ENCODE measurements at regions not wholly inside any gene's neighbourhood (a gene's known extent, or its start where the extent isn't known, plus 50 kb on each side); places are given as distances from the start of the nearest gene placed in this dataset.

- DNase-seq, result no peak
Measured at GRCh38 chr5:109529987-109530386, 120.2 kb upstream of the PJA2 start.

DNA sequence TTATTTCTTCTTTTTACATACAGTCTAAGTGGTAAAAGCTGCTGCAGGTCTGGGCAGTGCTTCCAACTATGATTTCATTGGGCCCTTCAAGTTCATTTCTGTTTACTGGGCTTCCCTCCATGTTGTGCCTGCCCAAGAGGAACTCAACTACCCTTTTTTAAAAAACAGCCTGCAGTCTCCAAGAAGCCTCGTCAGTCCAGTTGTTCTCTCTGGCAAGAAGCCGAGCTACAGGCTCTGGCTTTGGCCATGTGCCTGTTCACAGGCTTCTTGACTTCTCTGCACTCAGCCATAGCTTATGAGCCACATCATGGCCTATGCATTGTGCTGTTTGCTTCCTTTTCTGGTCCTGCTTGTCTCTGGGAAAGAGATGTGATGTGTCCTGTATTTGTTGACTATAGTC, 119.7 kb upstream of the PJA2 start:
- no peak for DNase-seq

GRCh38 chr5:109524555-109524954, 114.8 kb upstream of the PJA2 start:
- DNase-seq, result no peak

DNA sequence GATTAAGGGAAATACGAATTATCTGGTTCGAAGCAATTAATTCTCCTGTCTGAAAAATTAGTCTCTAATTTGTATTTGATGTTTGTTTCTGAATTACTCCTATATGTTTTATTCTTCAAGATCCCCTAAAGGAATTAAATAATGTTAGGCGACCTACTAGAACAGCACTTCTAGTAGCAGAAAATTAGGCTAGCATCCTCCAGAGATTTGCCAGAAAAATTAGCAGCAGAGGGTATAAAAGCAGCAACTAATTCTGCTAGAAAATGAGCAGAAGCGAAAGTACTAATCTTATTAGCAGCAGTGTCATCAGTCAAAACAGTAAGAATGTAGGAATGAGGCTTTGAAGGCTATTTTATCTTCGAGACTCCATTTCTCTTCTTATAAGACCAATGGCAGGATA, 114.3 kb upstream of the PJA2 start:
- no peak for DNase-seq

DNA sequence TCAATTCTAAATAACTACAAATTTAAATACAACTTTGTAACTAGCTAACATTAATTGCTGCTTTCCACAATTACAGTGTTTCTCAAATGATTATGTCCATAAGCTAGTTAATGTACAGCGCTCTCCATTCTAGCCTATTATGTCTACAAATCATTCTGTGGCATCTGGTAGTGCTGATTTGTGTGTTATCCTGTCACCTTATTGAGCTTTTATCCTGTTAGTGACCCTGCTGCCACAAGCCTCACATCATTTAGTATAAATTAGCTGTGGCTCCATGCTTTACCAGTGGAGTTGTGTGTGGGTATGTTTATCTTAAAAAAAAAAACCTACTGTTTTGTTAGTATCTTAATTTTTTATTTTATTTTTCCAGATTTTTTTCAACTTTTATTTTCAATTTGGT, 112.6 kb upstream of the PJA2 start:
- no peak for DNase-seq

- DNase-seq, result no peak
Measured at GRCh38 chr5:109519416-109519815, 109.6 kb upstream of the PJA2 start.

DNA sequence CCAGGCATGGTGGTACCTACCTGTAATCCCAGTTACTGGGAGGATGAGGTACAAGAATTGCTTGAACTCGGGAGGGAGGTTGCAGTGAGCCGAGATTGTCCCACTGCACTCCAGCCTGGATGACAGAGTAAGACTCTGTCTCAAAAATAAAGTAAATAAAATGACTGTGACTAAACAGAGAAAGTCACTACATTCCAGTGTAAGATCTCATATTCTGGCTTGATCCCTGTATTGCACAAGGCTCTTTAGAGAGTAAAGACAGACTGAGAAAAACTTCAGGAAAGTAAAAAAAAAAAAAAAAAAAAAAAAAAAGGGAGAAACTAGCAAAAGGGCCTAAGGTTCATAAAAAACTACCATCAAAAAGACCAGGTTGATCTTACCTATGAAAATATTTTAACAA, 106.6 kb upstream of the PJA2 start:
- DNase-seq, result no peak

- no peak for DNase-seq
Measured at GRCh38 chr5:109511980-109512734, 102.4 kb upstream of the PJA2 start.

- no peak for DNase-seq
Measured at GRCh38 chr5:109506556-109506955, 96.8 kb upstream of the PJA2 start.

DNA sequence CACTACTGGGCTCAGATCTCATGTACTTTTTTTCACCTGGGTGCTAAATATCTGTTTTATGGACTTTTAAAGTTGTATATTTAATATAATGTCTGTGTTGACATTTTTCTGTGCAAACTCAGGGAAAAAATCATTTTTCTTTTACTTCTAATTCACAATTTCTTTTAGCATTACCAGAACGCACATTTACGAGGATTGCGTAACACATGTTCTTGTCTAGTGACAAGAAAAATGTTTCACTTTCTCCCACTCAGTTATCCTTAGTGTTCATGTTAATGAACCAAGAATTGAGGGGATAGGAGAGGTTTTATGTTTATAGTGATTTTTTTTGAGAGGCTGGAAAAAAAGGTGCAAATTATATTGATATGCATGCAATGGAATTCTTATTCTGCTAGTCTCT, 86.3 kb upstream of the PJA2 start:
- no peak for DNase-seq

GRCh38 chr5:109487753-109488420, 78.1 kb upstream of the PJA2 start:
- DNase-seq, result no peak

DNA sequence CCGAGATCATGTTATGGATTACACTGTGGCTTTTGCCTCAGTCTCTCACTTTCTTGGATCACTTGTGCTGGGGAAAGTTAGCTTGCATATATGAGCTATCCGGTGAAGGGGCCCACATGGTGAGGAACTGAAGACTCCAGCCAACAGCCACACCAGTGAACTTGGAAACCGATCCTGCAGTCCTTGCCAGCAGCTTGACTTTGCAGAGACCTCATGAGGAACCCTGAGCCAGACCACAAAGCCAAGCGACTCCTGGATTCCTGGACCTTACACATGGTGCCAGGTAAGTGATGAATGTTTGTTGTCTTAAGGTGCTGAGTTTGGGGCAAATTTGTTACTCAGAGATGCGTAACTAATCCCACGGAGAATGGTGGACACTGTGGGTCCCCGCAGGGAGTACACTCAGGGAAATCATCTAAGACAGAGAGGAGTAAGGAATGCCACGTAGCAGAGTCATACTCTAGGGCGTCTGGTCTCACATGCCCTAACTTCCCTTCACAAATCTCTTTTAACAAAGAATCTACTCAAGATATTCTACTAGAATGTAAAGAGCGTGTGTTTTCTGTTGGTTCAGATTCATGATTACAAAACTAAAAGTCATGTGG, 76.5 kb upstream of the PJA2 start:
- DNase-seq, result no peak

DNA sequence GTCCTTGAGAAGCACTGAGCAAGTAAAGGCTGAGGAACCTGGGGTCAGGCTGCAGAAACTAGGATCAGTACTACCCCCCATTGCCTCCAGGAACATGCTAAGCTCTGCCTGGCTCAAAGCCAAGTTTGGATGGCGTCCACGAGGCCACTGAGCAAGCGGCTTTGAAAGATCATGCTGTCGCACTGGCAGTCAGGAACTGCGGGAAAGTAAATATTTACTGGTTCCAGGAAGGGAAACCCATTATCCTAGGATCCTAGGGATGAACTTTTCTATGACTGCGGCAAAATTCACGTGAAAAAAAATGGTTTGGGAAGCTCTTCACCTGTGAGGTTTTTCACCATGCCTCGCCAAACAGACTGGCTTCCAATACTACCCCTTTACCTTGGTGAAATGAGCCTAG, 75.3 kb upstream of the PJA2 start:
- DNase-seq, result no peak

- no peak for DNase-seq
Measured at GRCh38 chr5:109484597-109484996, 74.8 kb upstream of the PJA2 start.

DNA sequence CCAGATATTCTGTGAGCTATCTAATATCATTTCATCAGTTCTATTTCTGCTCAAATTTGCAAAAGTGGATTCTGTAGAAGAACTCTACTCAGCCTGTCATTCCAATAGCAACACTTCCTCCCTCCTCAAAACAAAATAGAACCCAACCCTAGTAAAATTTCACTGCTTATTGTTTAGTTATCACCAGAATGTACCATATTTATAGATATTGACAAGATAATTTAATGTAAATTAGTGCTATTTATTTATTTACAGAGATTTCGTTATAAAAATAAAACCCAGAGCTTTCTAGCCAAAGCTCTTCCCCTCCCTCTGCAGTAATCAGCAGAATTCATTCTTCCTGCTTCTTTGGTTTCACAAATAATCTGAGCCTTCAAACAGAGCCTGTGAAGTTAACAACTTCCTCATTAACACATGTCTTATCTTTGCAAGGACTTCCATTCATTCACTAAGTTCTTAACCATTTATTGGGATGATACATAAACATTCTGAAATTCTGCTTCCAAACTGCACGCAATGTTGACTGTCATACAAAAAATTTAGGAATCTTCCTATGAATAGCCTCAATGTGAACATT, 73.7 kb upstream of the PJA2 start:
- no peak for DNase-seq

DNA sequence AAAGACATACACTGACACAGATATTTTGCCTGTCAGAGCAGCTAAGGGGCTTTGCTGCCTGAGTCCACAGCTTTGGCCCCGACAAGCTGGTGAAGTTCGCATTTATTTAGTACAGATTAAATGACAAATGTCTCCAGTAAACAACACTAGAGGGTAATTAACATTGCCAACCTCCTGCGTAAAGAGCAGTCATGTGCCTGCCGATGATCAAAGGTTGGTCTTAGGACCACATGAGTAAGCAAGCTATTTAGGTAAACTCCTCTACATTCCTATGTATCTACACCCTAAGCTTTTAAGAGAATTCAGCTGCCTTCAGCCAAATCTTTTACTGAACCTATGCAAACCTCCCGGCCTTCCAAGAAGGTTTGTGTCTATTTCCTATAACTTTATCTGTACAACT, 73.0 kb upstream of the PJA2 start:
- no peak for DNase-seq

GRCh38 chr5:109479260-109479860, 69.6 kb upstream of the PJA2 start:
- DNase-seq, result no peak

DNA sequence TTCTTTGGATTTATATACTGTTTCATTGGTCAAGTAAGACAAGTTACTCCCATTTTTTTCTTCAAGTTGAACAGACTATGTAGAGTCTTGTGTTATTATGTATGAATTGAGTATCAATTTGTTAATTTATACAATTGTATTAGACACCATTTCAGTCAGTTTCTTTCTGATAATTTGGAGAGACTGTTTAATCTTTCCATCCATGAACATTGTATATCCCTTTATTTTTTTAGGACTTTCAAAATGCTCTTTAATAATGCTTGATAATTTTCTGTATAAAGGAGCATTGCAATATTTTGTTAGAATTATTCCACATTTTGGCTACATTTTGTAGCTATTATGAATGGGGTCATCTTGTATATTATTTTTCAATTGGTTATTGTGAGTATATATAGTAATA, 69.1 kb upstream of the PJA2 start:
- no peak for DNase-seq

GRCh38 chr5:109476292-109476691, 66.5 kb upstream of the PJA2 start:
- DNase-seq, result no peak

GRCh38 chr5:109469896-109470662, 60.3 kb upstream of the PJA2 start:
- no peak for DNase-seq

DNA sequence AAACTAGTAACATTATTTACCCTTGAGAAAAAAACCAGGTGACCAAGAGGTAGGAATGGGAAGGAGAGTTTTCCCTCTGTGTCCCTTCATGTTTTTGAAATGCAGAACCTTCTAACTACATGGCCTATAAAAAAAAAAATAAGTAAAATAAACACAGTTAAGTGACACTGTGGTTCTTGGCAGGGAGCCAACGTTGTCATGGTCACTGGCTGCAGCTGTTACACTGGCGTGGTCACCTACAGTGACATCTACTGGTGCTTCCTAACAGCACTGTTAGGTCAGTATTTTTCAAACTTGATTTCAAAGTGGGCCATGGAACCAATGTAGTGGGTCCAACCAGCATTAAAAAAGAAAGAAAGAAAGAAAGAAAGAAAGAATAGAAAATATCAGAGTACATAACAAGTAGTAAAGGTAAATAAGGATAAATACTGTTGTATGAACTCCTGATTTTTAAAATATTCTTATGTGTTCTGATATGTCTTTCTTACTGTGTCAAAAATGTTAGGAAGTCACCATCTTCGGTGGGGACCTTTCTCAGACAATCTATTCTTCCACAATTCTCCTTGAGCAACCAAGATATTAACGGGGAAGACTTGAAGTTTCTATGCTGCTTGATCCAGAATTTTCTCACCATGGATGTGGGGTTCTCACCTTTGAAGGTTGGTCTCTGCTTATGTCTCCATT, 59.1 kb upstream of the PJA2 start:
- peak; percentile 72 for DNase-seq

- DNase-seq, result no peak
Measured at GRCh38 chr5:109468288-109468676, 58.5 kb upstream of the PJA2 start.
